ENCODE measurements at regions not wholly inside any gene's neighbourhood (a gene's known extent, or its start where the extent isn't known, plus 50 kb on each side); places are given as distances from the start of the nearest gene placed in this dataset.

- no peaks in the 10 kb centered on the region for H3K27me3 ChIP-seq
- H3K4me3 ChIP-seq, result no peak overlapping the region
- H3K36me3 ChIP-seq, result no peaks in the 10 kb centered on the region
- H3K79me2 ChIP-seq (ENCODE audit: low read depth), result no peaks in the 10 kb centered on the region
- no peak overlapping the region for H2AFZ ChIP-seq (replicated peaks)
- no peaks in the 10 kb centered on the region for H3F3A ChIP-seq (ENCODE audit: low read depth)
- H3K9me3 Mint-ChIP-seq, result no peaks in the 10 kb centered on the region
- H4K20me1 ChIP-seq (ENCODE audit: low read depth), result no peaks in the 10 kb centered on the region
- H3K27me3 Mint-ChIP-seq (ENCODE audit: insufficient read depth, low read depth), result peaks cover 3% of the 10 kb centered on the region
- no peaks in the 10 kb centered on the region for H3K9me3 ChIP-seq (ENCODE audit: low read depth)
- H3K27ac ChIP-seq, result no peak overlapping the region
- no peak overlapping the region for H3K4me3 Mint-ChIP-seq
- TF ChIP-seq EZH2phosphoT487 (IDR thresholded peaks at IDR 0.05) (no peak), CTCF (IDR thresholded peaks at IDR 0.05) (no peak), EZH2 (IDR thresholded peaks at IDR 0.05) (no peak)
- H3K36me3 Mint-ChIP-seq, result no peaks in the 10 kb centered on the region
- no peak overlapping the region for H3K4me2 ChIP-seq
- DNase-seq (ENCODE audit: low spot score), result no peak
- no peak overlapping the region for H3K9ac ChIP-seq
- H3K4me1 ChIP-seq, result peaks cover 8% of the 10 kb centered on the region
- H3K27ac Mint-ChIP-seq, result no peak overlapping the region
- H3K4me1 Mint-ChIP-seq, result peaks cover 8% of the 10 kb centered on the region
Measured at GRCh38 chr3:153087595-153088566, 74.1 kb upstream of the RAP2B start.

DNA sequence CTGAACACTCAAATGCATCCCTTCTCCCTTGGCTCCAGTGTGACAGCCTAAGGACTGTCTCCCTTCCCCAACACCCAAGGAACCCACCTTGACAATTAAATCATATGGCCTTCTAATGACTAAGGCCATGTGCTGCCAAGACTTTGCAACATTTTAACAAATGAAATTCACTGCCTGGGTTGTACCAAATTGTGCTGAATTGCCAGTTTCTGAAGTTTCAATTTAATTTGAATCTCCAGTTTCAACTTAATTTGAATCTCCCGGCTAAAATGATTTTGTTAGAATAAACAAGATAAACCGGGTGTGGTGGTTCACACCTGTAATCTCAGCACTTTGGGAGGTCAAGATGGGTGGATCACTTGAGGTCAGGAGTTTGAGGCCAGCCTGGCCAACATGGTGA lies 72.4 kb upstream of the RAP2B start:
- Mint-ChIP-seq H3K4me3 (no peak overlapping the region), H3K27me3 (ENCODE audit: insufficient read depth, low read depth) (peaks cover 3% of the 10 kb centered on the region), H3K27ac (no peak overlapping the region), H3K4me1 (peaks cover 8% of the 10 kb centered on the region), H3K36me3 (no peaks in the 10 kb centered on the region), H3K9me3 (no peaks in the 10 kb centered on the region)
- Histone ChIP-seq H3K4me1 (peaks cover 8% of the 10 kb centered on the region), H2AFZ (replicated peaks) (no peak overlapping the region), H3K79me2 (ENCODE audit: low read depth) (no peaks in the 10 kb centered on the region), H3K9ac (no peak overlapping the region), H4K20me1 (ENCODE audit: low read depth) (no peaks in the 10 kb centered on the region), H3K27me3 (no peaks in the 10 kb centered on the region), H3K36me3 (no peaks in the 10 kb centered on the region), H3F3A (ENCODE audit: low read depth) (no peaks in the 10 kb centered on the region), H3K9me3 (ENCODE audit: low read depth) (no peaks in the 10 kb centered on the region), H3K27ac (no peak overlapping the region), H3K4me2 (no peak overlapping the region), H3K4me3 (no peak overlapping the region)
- no peak for DNase-seq (ENCODE audit: low spot score)
- no peak for TF ChIP-seq CTCF (IDR thresholded peaks at IDR 0.05)
- TF ChIP-seq EZH2phosphoT487 (IDR thresholded peaks at IDR 0.05), result no peak
- TF ChIP-seq EZH2 (IDR thresholded peaks at IDR 0.05), result no peak

DNA sequence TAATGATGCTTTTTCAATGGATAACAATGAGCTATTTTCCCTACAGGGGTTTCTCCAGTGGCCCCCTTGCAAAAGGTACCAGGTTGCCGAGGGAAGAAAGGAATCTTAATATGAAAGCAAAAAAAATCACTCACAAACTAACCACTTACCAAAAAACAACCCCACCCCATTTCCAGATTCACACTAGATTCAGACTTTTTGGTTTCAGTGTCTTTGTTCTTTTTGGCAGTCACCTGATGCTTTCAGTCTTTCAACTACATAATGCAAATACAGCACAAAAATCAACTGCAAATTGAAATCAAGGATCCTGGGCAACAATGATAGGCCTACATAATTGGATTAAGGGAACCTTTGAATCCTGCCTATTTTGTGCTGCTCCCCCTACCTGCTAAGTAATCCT lies 71.1 kb upstream of the RAP2B start:
- H3K27ac Mint-ChIP-seq, result no peak overlapping the region
- no peaks in the 10 kb centered on the region for H4K20me1 ChIP-seq (ENCODE audit: low read depth)
- no peak overlapping the region for H3K4me3 ChIP-seq
- no peak for TF ChIP-seq EZH2phosphoT487 (IDR thresholded peaks at IDR 0.05)
- TF ChIP-seq CTCF (IDR thresholded peaks at IDR 0.05), result peak; percentile 23
- no peak overlapping the region for H3K4me3 Mint-ChIP-seq
- H3K27me3 ChIP-seq, result no peaks in the 10 kb centered on the region
- no peaks in the 10 kb centered on the region for H3F3A ChIP-seq (ENCODE audit: low read depth)
- no peaks in the 10 kb centered on the region for H3K79me2 ChIP-seq (ENCODE audit: low read depth)
- H3K9ac ChIP-seq, result no peak overlapping the region
- no peaks in the 10 kb centered on the region for H3K9me3 ChIP-seq (ENCODE audit: low read depth)
- no peaks in the 10 kb centered on the region for H3K36me3 Mint-ChIP-seq
- peak; percentile 36 for DNase-seq (ENCODE audit: low spot score)
- H3K4me2 ChIP-seq, result peak overlapping the region; percentile 17
- H3K27me3 Mint-ChIP-seq (ENCODE audit: insufficient read depth, low read depth), result peaks cover 3% of the 10 kb centered on the region
- peaks cover 8% of the 10 kb centered on the region for H3K4me1 Mint-ChIP-seq
- H3K36me3 ChIP-seq, result no peaks in the 10 kb centered on the region
- peaks cover 8% of the 10 kb centered on the region for H3K4me1 ChIP-seq
- H3K27ac ChIP-seq, result no peak overlapping the region
- no peak overlapping the region for H2AFZ ChIP-seq (replicated peaks)
- no peaks in the 10 kb centered on the region for H3K9me3 Mint-ChIP-seq
